HepG2 (cell line): ENCODE measurements at regions not wholly inside any gene's neighbourhood (a gene's known extent, or its start where the extent isn't known, plus 50 kb on each side); places are given as distances from the start of the nearest gene placed in this dataset.

ENCODE experiments used
- ATAC-seq: fragments of 200-7000 bp; cut with Tn5 transposase; 3 replicates; pipeline ENCODE4 v1.9.1; 2020; ENCODE audit warnings: mild to moderate bottlenecking, moderate library complexity
- BruUV-seq: library from RNA; stranded (reverse); fragments of 400-500 nt; replicated peaks from 2 replicates; lab custom pipeline; 2021; lab: Mats Ljungman, UMichigan
- CTCF ChIA-PET: fragments of 300-600 bp; formaldehyde crosslinking; extraction: SDS; loops from one replicate; lab custom pipeline; 2021; ENCODE audit warnings: low total read pairs, inconsistent platforms, low intra/inter-chr PET ratio; lab: Yijun Ruan, JAX
- POLR2A ChIA-PET: fragments of 350-600 bp; sonication (Branson Sonifier 250); formaldehyde crosslinking; loops from one replicate; lab custom pipeline; 2020; ENCODE audit warnings: antibody characterized with exemption, inconsistent platforms; lab: Yijun Ruan, JAX
- DNase-seq: peaks from one replicate; pipeline ENCODE4 v3.0.0-alpha.2; 2015; ENCODE audit warnings: low spot score
- FAIRE-seq: peaks from 3 replicates; lab custom pipeline; 2011; peaks lifted over from hg19 to GRCh38; lab: Jason Lieb, UNC
- H2AFZ ChIP-seq: one replicate; pipeline ENCODE4 v1.6.1; 2011; ENCODE audit warnings: low read length, inconsistent platforms
- H3K27ac ChIP-seq: fragments of 300-600 bp; 3 replicates; pipeline ENCODE4 v1.8.0; 2011; ENCODE audit warnings: mixed run types, mild to moderate bottlenecking, mixed read lengths, low read length, inconsistent platforms; ENCODE audit not compliant: insufficient read depth; ENCODE audit errors: extremely low read length
- H3K27me3 ChIP-seq, 2 experiments: fragments of 200-600 bp in 1 of 2; 2 replicates in 1 of 2; 3 replicates in 1 of 2; pipeline versions ENCODE4 v1.6.0 to v1.8.0; 2011; ENCODE audit warnings: low read length in 2 of 2, mild to moderate bottlenecking in 2 of 2, moderate library complexity in 2 of 2, inconsistent platforms in 1 of 2; ENCODE audit not compliant: insufficient read depth in 2 of 2, control insufficient read depth in 1 of 2
- H3K36me3 ChIP-seq, 2 experiments: fragments of 200-600 bp in 1 of 2; replicated peaks in 1 of 2; 2 replicates in 1 of 2; 3 replicates in 1 of 2; pipeline versions ENCODE4 v1.5.1 to v1.8.0; 2011; ENCODE audit warnings: low read length in 2 of 2, inconsistent platforms in 1 of 2; ENCODE audit not compliant: insufficient read depth in 2 of 2, control insufficient read depth in 1 of 2
- H3K4me1 ChIP-seq: 2 replicates; pipeline ENCODE4 v1.5.1; 2012; ENCODE audit warnings: low read length, inconsistent platforms; ENCODE audit not compliant: insufficient read depth
- H3K4me2 ChIP-seq: 2 replicates; pipeline ENCODE4 v1.6.0; 2011; ENCODE audit warnings: low read depth, low read length, inconsistent platforms
- H3K4me3 ChIP-seq, 3 experiments: fragments of 200-600 bp in 1 of 3; sonication (generic), shearing (Covaris generic) in 1 of 3; replicated peaks in 1 of 3; 2 replicates each; pipeline ENCODE4 v1.5.1; 2011 to 2016; ENCODE audit warnings: low read length in 3 of 3, inconsistent platforms in 2 of 3, low read depth in 2 of 3, mild to moderate bottlenecking in 2 of 3, control low read depth in 1 of 3, mixed read lengths in 1 of 3; ENCODE audit not compliant: insufficient read depth in 1 of 3
- H3K79me2 ChIP-seq: one replicate; pipeline ENCODE4 v1.6.1; 2011; ENCODE audit warnings: low read length, inconsistent platforms; ENCODE audit not compliant: insufficient read depth
- H3K9ac ChIP-seq: 2 replicates; pipeline ENCODE4 v1.6.0; 2011; ENCODE audit warnings: mild to moderate bottlenecking, low read depth, low read length, inconsistent platforms; ENCODE audit not compliant: insufficient read depth
- H3K9me3 ChIP-seq: 2 replicates; pipeline ENCODE4 v1.5.1; 2012; ENCODE audit warnings: mild to moderate bottlenecking, low read length
- H4K20me1 ChIP-seq: 2 replicates; pipeline ENCODE4 v1.6.0; 2011; ENCODE audit warnings: inconsistent platforms, mild to moderate bottlenecking, low read length, moderate library complexity; ENCODE audit not compliant: insufficient read depth
- BRD4 ChIP-seq: sonication (generic); formaldehyde crosslinking; IDR thresholded peaks from 2 replicates; pipeline ENCODE4 v1.4.0; 2020; ENCODE audit warnings: missing genetic modification reagents
- ETV5 ChIP-seq: IDR thresholded peaks from 2 replicates; pipeline ENCODE4 v1.6.1; 2018; ENCODE audit warnings: missing biosample characterization, missing genetic modification reagents, inconsistent platforms, borderline replicate concordance
- FOXA1 ChIP-seq, 2 experiments: fragments of 450-650 bp in 1 of 2; sonication (generic) in 1 of 2; formaldehyde crosslinking in 1 of 2; IDR thresholded peaks; 2 replicates each; pipeline versions ENCODE4 v1.4.0 to v1.6.1; 2016 to 2020; ENCODE audit warnings: missing genetic modification reagents in 1 of 2
- FOXA3 ChIP-seq: IDR thresholded peaks from 2 replicates; pipeline ENCODE4 v1.6.1; 2016; ENCODE audit warnings: missing genetic modification reagents, missing compliant biosample characterization
- IKZF1 ChIP-seq: fragments of 450-650 bp; IDR thresholded peaks from 2 replicates; pipeline ENCODE4 v1.7.1; 2016
- KDM5A ChIP-seq: fragments of 200-600 bp; sonication (generic); IDR thresholded peaks from 2 replicates; pipeline ENCODE4 v1.7.0; 2018; ENCODE audit warnings: antibody characterized with exemption, mild to moderate bottlenecking, low read length, borderline replicate concordance
- SCMH1 ChIP-seq: sonication (generic); formaldehyde crosslinking; IDR thresholded peaks from 2 replicates; pipeline ENCODE4 v1.9.0; 2021; ENCODE audit warnings: missing genetic modification reagents, mild to moderate bottlenecking, borderline replicate concordance
- SOX13 ChIP-seq, 3 experiments: fragments of 450-650 bp in 1 of 3; sonication (generic) in 1 of 3; formaldehyde crosslinking in 1 of 3; IDR thresholded peaks in 2 of 3; conservative IDR thresholded peaks in 1 of 3; 2 replicates each; pipeline versions ENCODE4 v1.5.0 to v1.6.1; 2016 to 2020; ENCODE audit warnings: antibody characterized with exemption in 1 of 3, mild to moderate bottlenecking in 1 of 3, missing compliant biosample characterization in 1 of 3, missing genetic modification reagents in 1 of 3, moderate library complexity in 1 of 3
- SOX5 ChIP-seq: IDR thresholded peaks from 2 replicates; pipeline ENCODE4 v1.6.1; 2016; ENCODE audit warnings: borderline replicate concordance
- SP2 ChIP-seq: sonication (generic); formaldehyde crosslinking; IDR thresholded peaks from 2 replicates; pipeline ENCODE4 v1.5.1; 2020; ENCODE audit warnings: mild to moderate bottlenecking, missing genetic modification reagents
- YY1 ChIP-seq: IDR thresholded peaks from 2 replicates; pipeline ENCODE4 v1.6.1; 2011; ENCODE audit warnings: low read length, low read depth, moderate library complexity, mild to moderate bottlenecking; ENCODE audit not compliant: insufficient read depth, insufficient replicate concordance
- ZFP36L2 ChIP-seq: sonication (generic); formaldehyde crosslinking; IDR thresholded peaks from 2 replicates; pipeline ENCODE4 v1.4.0; 2020; ENCODE audit warnings: missing genetic modification reagents
- ZNF382 ChIP-seq: sonication (generic); formaldehyde crosslinking; IDR thresholded peaks from 2 replicates; pipeline ENCODE4 v1.5.0; 2020; ENCODE audit warnings: missing genetic modification reagents, mild to moderate bottlenecking, borderline replicate concordance
- ZNF780A ChIP-seq: sonication (generic); formaldehyde crosslinking; IDR thresholded peaks from 2 replicates; pipeline ENCODE4 v1.8.0; 2022; ENCODE audit warnings: mild to moderate bottlenecking, missing genetic modification reagents, moderate library complexity
- ZSCAN21 ChIP-seq: sonication (generic); formaldehyde crosslinking; IDR thresholded peaks from 2 replicates; pipeline ENCODE4 v1.8.0; 2022; ENCODE audit warnings: mild to moderate bottlenecking, missing genetic modification reagents, moderate library complexity, borderline replicate concordance
- WGBS: methylation state at CpG from one replicate; pipeline ENCODE4 v1.1.6; 2017; ENCODE audit warnings: low lambda C conversion rate; 5-methylcytosine and 5-hydroxymethylcytosine counted together
- in situ Hi-C: cut with HindIII; loops from 2 replicates; pipeline ENCODE4 v1.10.0; 2017; ENCODE audit warnings: low pct_unique_long_range_greater_than_20kb; ENCODE audit not compliant: extremely low pct_ligation_motif_present
- intact Hi-C: fragments of 100-400 bp; cut with micrococcal nuclease; formaldehyde crosslinking; loops from one replicate; pipeline ENCODE4 v1.10.0; 2022; ENCODE audit not compliant: unreplicated experiment
- TF ChIP-seq, protein P1 (sequence below): IDR thresholded peaks from 2 replicates; pipeline ENCODE4 v1.6.1; 2016; ENCODE audit warnings: low read depth, borderline replicate concordance
- TF ChIP-seq, protein P2 (sequence below): IDR thresholded peaks from 2 replicates; pipeline ENCODE4 v1.6.1; 2018; ENCODE audit warnings: missing genetic modification reagents, mild to moderate bottlenecking, missing compliant biosample characterization
- TF ChIP-seq, protein P3 (sequence below): sonication (generic); formaldehyde crosslinking; conservative IDR thresholded peaks from 2 replicates; pipeline ENCODE4 v1.8.0; 2022; ENCODE audit warnings: low read depth, missing genetic modification reagents
- TF ChIP-seq, protein P4 (sequence below): IDR thresholded peaks from 2 replicates; pipeline ENCODE4 v1.6.1; 2016; ENCODE audit warnings: missing biosample characterization, missing genetic modification reagents, low read depth

DNA sequence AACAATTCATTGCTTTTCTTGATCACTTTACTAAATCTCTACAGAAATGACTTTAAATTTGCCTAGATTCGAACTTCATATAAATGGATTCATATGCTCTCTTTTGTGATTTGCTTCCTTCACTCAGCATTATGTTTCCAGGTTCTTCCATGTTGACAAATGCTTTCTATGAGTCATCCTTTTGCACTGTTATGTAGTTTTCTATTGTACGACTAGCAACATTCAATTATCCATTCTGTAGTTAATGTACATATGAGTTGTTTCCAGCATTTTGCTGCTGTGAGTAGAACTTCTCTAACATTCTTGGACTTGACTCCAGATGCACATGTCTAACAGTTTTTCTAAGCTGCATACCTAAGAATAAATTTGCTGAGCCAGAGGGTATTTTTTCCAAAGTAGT, 66.5 kb upstream of the NEUROD1 start:
- H4K20me1 ChIP-seq = no peaks in the 10 kb centered on the region
- ChIA-PET POLR2A (no interaction called here), CTCF (no interaction called here)
- H3K4me2 ChIP-seq = no peak overlapping the region
- 12% methylated on average over 2 of the region's 2 CpGs for WGBS
- in situ Hi-C loops (no loop called here), intact Hi-C loops (loop anchor here (2.0 kb wide), 1 partner anchor 44 kb away; no protein-coding TSS in a partner anchor)
- H3K27me3 ChIP-seq = no peaks in the 10 kb centered on the region; a peak in 2 of 5 replicates
- H3K27ac ChIP-seq = no peak overlapping the region
- no peaks in the 10 kb centered on the region for H3K79me2 ChIP-seq
- no peak overlapping the region for H2AFZ ChIP-seq
- DNase-seq (no peak), ATAC-seq (no peak), FAIRE-seq (no peak)
- TF ChIP-seq BRD4 (no peak), ZNF780A (CRISPR knock-in tag) (no peak), YY1 (no peak), FOXA3 (CRISPR knock-in tag) (peak; percentile 56), ZFP36L2 (CRISPR knock-in tag) (no peak), IKZF1 (no peak), SOX13 (IDR thresholded peaks at IDR 0.05) (no peak), SOX13 (CRISPR knock-in tag; conservative IDR thresholded peaks at IDR 0.05 in 1 of 2, IDR thresholded peaks at IDR 0.05 in 1 of 2) (no peak), SCMH1 (CRISPR knock-in tag) (no peak), ZSCAN21 (CRISPR knock-in tag) (no peak), FOXA1 (IDR thresholded peaks at IDR 0.05) (no peak), FOXA1 (CRISPR knock-in tag; IDR thresholded peaks at IDR 0.05) (0 out of 2 replicates have a peak, but pooled peaks have one; percentile 8), SOX5 (peak; percentile 22; the same call in 1 of the 2 replicates), SP2 (CRISPR knock-in tag) (no peak), ETV5 (CRISPR knock-in tag) (no peak), ZNF382 (no peak), KDM5A (no peak)
- TF ChIP-seq, protein P1, sequence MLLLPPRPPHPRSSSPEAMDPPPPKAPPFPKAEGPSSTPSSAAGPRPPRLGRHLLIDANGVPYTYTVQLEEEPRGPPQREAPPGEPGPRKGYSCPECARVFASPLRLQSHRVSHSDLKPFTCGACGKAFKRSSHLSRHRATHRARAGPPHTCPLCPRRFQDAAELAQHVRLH (CRISPR knock-in tag) = no peak
- TF ChIP-seq, protein P2, sequence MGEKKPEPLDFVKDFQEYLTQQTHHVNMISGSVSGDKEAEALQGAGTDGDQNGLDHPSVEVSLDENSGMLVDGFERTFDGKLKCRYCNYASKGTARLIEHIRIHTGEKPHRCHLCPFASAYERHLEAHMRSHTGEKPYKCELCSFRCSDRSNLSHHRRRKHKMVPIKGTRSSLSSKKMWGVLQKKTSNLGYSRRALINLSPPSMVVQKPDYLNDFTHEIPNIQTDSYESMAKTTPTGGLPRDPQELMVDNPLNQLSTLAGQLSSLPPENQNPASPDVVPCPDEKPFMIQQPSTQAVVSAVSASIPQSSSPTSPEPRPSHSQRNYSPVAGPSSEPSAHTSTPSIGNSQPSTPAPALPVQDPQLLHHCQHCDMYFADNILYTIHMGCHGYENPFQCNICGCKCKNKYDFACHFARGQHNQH (CRISPR knock-in tag) = no peak
- TF ChIP-seq, protein P3, sequence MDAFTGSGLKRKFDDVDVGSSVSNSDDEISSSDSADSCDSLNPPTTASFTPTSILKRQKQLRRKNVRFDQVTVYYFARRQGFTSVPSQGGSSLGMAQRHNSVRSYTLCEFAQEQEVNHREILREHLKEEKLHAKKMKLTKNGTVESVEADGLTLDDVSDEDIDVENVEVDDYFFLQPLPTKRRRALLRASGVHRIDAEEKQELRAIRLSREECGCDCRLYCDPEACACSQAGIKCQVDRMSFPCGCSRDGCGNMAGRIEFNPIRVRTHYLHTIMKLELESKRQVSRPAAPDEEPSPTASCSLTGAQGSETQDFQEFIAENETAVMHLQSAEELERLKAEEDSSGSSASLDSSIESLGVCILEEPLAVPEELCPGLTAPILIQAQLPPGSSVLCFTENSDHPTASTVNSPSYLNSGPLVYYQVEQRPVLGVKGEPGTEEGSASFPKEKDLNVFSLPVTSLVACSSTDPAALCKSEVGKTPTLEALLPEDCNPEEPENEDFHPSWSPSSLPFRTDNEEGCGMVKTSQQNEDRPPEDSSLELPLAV (CRISPR knock-in tag) = no peak
- TF ChIP-seq, protein P4, sequence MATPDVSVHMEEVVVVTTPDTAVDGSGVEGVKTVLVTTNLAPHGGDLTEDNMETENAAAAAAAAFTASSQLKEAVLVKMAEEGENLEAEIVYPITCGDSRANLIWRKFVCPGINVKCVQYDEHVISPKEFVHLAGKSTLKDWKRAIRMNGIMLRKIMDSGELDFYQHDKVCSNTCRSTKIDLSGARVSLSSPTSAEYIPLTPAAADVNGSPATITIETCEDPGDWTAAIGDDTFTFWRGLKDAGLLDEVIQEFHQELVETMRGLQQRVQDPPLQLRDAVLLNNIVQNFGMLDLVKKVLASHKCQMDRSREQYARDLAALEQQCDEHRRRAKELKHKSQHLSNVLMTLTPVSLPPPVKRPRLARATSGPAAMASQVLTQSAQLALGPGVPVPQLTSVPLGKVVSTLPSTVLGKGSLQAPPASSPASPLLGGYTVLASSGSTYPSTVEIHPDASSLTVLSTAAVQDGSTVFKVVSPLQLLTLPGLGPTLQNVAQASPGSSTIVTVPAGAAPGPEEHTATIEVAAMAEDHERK (CRISPR knock-in tag) = no peak
- H3K4me3 ChIP-seq = no peak overlapping the region
- H3K4me1 ChIP-seq = peaks cover 26% of the 10 kb centered on the region
- H3K36me3 ChIP-seq = no peaks in the 10 kb centered on the region
- BruUV-seq = no TSS peak
- H3K9me3 ChIP-seq = no peaks in the 10 kb centered on the region
- no peak overlapping the region for H3K9ac ChIP-seq
